ENCODE measurements at regions not wholly inside any gene's neighbourhood (a gene's known extent, or its start where the extent isn't known, plus 50 kb on each side); places are given as distances from the start of the nearest gene placed in this dataset.

- DNase-seq: no peak
Observed at GRCh38 chr12:65631621-65632111, 192.6 kb upstream of the HMGA2 start.

GRCh38 chr12:65632131-65632855, 192.0 kb upstream of the HMGA2 start:
- no peak for DNase-seq

GRCh38 chr12:65634061-65634460, 190.2 kb upstream of the HMGA2 start:
- no peak for DNase-seq

- no peak for DNase-seq
Observed at GRCh38 chr12:65634626-65635331, 189.5 kb upstream of the HMGA2 start.

- no peak for DNase-seq
Observed at GRCh38 chr12:65636436-65636835, 187.8 kb upstream of the HMGA2 start.

- DNase-seq: no peak
Observed at GRCh38 chr12:65637150-65637549, 187.1 kb upstream of the HMGA2 start.

GRCh38 chr12:65637774-65638173, 186.5 kb upstream of the HMGA2 start:
- DNase-seq: no peak

GRCh38 chr12:65638324-65638723, 186.0 kb upstream of the HMGA2 start:
- DNase-seq: no peak

- no peak for DNase-seq
Observed at GRCh38 chr12:65640489-65640901, 183.8 kb upstream of the HMGA2 start.

GRCh38 chr12:65642061-65642661, 182.1 kb upstream of the HMGA2 start:
- no peak for DNase-seq

GRCh38 chr12:65643171-65643570, 181.1 kb upstream of the HMGA2 start:
- no peak for DNase-seq

- no peak for DNase-seq
Observed at GRCh38 chr12:65643595-65644386, 180.5 kb upstream of the HMGA2 start.

GRCh38 chr12:65646127-65646643, 178.1 kb upstream of the HMGA2 start:
- no peak for DNase-seq

- DNase-seq: no peak
Observed at GRCh38 chr12:65647074-65647473, 177.2 kb upstream of the HMGA2 start.

GRCh38 chr12:65648461-65648860, 175.8 kb upstream of the HMGA2 start:
- no peak for DNase-seq

- DNase-seq: no peak
Observed at GRCh38 chr12:65649126-65649525, 175.2 kb upstream of the HMGA2 start.

GRCh38 chr12:65651060-65651459, 173.2 kb upstream of the HMGA2 start:
- no peak for DNase-seq

GRCh38 chr12:65653321-65653720, 171.0 kb upstream of the HMGA2 start:
- DNase-seq: no peak

GRCh38 chr12:65653946-65654629, 170.2 kb upstream of the HMGA2 start:
- no peak for DNase-seq

GRCh38 chr12:65655074-65655493, 169.2 kb upstream of the HMGA2 start:
- DNase-seq: no peak

GRCh38 chr12:65656156-65656882, 168.0 kb upstream of the HMGA2 start:
- no peak for DNase-seq

Data from NCI-H2081 (cell line).